ENCODE measurements at regions not wholly inside any gene's neighbourhood (a gene's known extent, or its start where the extent isn't known, plus 50 kb on each side); places are given as distances from the start of the nearest gene placed in this dataset.

- H3K9ac ChIP-seq (ENCODE audit: insufficient read depth in 1 of 2, low read length in 2 of 2) = no peak overlapping the region
- DNase-seq (no peak), ATAC-seq (ENCODE audit: insufficient read depth, low FRiP score) (no peak)
- H3K36me3 ChIP-seq (ENCODE audit: control insufficient read depth in 4 of 4, insufficient read depth in 4 of 4, low read length in 4 of 4) = no peaks in the 10 kb centered on the region
- H3K27me3 ChIP-seq (ENCODE audit: control insufficient read depth in 3 of 3, insufficient read depth in 3 of 3, low read length in 2 of 3) = no peaks in the 10 kb centered on the region
- peaks cover 0 to 9% (median 5%) of the 10 kb centered on the region in 4 donors for H3K9me3 ChIP-seq (ENCODE audit: control insufficient read depth in 4 of 4, insufficient read depth in 3 of 4, low read length in 3 of 4)
- H3K4me1 ChIP-seq (ENCODE audit: control insufficient read depth in 5 of 5, insufficient read depth in 5 of 5, low read length in 5 of 5) = no peaks in the 10 kb centered on the region
- H3K27ac ChIP-seq (ENCODE audit: low read depth in 1 of 2, low read length in 1 of 2) = no peak overlapping the region
- TF ChIP-seq CTCF (IDR thresholded peaks at IDR 0.05; ENCODE audit: control extremely low read depth, extremely low read depth) = no peak
- WGBS, 2 donors = 67 to 85% methylated on average over 4 of the region's 4 CpGs
- no peak overlapping the region for H3K4me3 ChIP-seq
Measured at GRCh38 chr20:47427746-47428145, 71.2 kb upstream of the ZMYND8 start.

- DNase-seq = no peak
- H3K9me3 ChIP-seq (ENCODE audit: control insufficient read depth in 4 of 4, insufficient read depth in 3 of 4, low read length in 3 of 4) = peaks cover 0 to 9% (median 5%) of the 10 kb centered on the region in 4 donors
- no peak overlapping the region for H3K27ac ChIP-seq (ENCODE audit: low read depth in 1 of 2, low read length in 1 of 2)
- WGBS, 2 donors = 77 to 80% methylated on average over 3 of the region's 3 CpGs
- no peaks in the 10 kb centered on the region for H3K36me3 ChIP-seq (ENCODE audit: control insufficient read depth in 4 of 4, insufficient read depth in 4 of 4, low read length in 4 of 4)
- ATAC-seq (ENCODE audit: insufficient read depth, low FRiP score) = no peak
- TF ChIP-seq CTCF (IDR thresholded peaks at IDR 0.05; ENCODE audit: control extremely low read depth, extremely low read depth) = no peak
- no peak overlapping the region for H3K4me3 ChIP-seq
- H3K9ac ChIP-seq (ENCODE audit: insufficient read depth in 1 of 2, low read length in 2 of 2) = no peak overlapping the region
- H3K4me1 ChIP-seq (ENCODE audit: control insufficient read depth in 5 of 5, insufficient read depth in 5 of 5, low read length in 5 of 5) = no peaks in the 10 kb centered on the region
- no peaks in the 10 kb centered on the region for H3K27me3 ChIP-seq (ENCODE audit: control insufficient read depth in 3 of 3, insufficient read depth in 3 of 3, low read length in 2 of 3)
Measured at GRCh38 chr20:47428164-47428563, 71.7 kb upstream of the ZMYND8 start.

GRCh38 chr20:47428851-47429336 is 72.4 kb upstream of the ZMYND8 start:
- Histone ChIP-seq H3K27me3 (ENCODE audit: control insufficient read depth in 3 of 3, insufficient read depth in 3 of 3, low read length in 2 of 3) (no peaks in the 10 kb centered on the region), H3K4me3 (no peak overlapping the region), H3K27ac (ENCODE audit: low read depth in 1 of 2, low read length in 1 of 2) (no peak overlapping the region), H3K4me1 (ENCODE audit: control insufficient read depth in 5 of 5, insufficient read depth in 5 of 5, low read length in 5 of 5) (no peaks in the 10 kb centered on the region), H3K9me3 (ENCODE audit: control insufficient read depth in 4 of 4, insufficient read depth in 3 of 4, low read length in 3 of 4) (peaks cover 0 to 9% (median 5%) of the 10 kb centered on the region in 4 donors), H3K9ac (ENCODE audit: insufficient read depth in 1 of 2, low read length in 2 of 2) (no peak overlapping the region), H3K36me3 (ENCODE audit: control insufficient read depth in 4 of 4, insufficient read depth in 4 of 4, low read length in 4 of 4) (no peaks in the 10 kb centered on the region)
- ATAC-seq (ENCODE audit: insufficient read depth, low FRiP score) (no peak), DNase-seq (no peak)
- WGBS, 2 donors = 88 to 94% methylated on average over 4 of the region's 4 CpGs
- TF ChIP-seq CTCF (IDR thresholded peaks at IDR 0.05; ENCODE audit: control extremely low read depth, extremely low read depth) = no peak

GRCh38 chr20:47429409-47429808 is 72.3 kb upstream of the NCOA3 start:
- Histone ChIP-seq H3K9me3 (ENCODE audit: control insufficient read depth in 4 of 4, insufficient read depth in 3 of 4, low read length in 3 of 4) (peaks cover 0 to 9% (median 5%) of the 10 kb centered on the region in 4 donors), H3K27ac (ENCODE audit: low read depth in 1 of 2, low read length in 1 of 2) (no peak overlapping the region), H3K4me3 (no peak overlapping the region), H3K36me3 (ENCODE audit: control insufficient read depth in 4 of 4, insufficient read depth in 4 of 4, low read length in 4 of 4) (no peaks in the 10 kb centered on the region), H3K27me3 (ENCODE audit: control insufficient read depth in 3 of 3, insufficient read depth in 3 of 3, low read length in 2 of 3) (no peaks in the 10 kb centered on the region), H3K9ac (ENCODE audit: insufficient read depth in 1 of 2, low read length in 2 of 2) (no peak overlapping the region), H3K4me1 (ENCODE audit: control insufficient read depth in 5 of 5, insufficient read depth in 5 of 5, low read length in 5 of 5) (no peaks in the 10 kb centered on the region)
- DNase-seq (no peak), ATAC-seq (ENCODE audit: insufficient read depth, low FRiP score) (no peak)
- no peak for TF ChIP-seq CTCF (IDR thresholded peaks at IDR 0.05; ENCODE audit: control extremely low read depth, extremely low read depth)
- WGBS, 2 donors = 86 to 92% methylated on average over 3 of the region's 3 CpGs

All from lung (tissue), 11 donors.